CD4-positive, CD25-positive, alpha-beta regulatory T cell (primary cell): ENCODE measurements at regions not wholly inside any gene's neighbourhood (a gene's known extent, or its start where the extent isn't known, plus 50 kb on each side); places are given as distances from the start of the nearest gene placed in this dataset.

Source experiments
- ATAC-seq, 2 donors: fragments of 150-1000 bp; cut with Tn5 transposase; one replicate each; pipeline ENCODE4 v1.10.0; 2021; ENCODE audit warnings: low read depth in 2 of 2, moderate number of reproducible peaks in 2 of 2, moderate library complexity in 1 of 2
- DNase-seq, 3 donors: peaks; one replicate each; pipeline versions ENCODE4 v3.0.0 to v3.0.0-alpha.2; 2012 to 2022; ENCODE audit warnings: mixed read lengths in 1 of 3
- H3K27ac ChIP-seq: one replicate; pipeline ENCODE4 v1.7.0; 2013; ENCODE audit warnings: mild to moderate bottlenecking, low read length; ENCODE audit not compliant: insufficient read depth, poor library complexity, severe bottlenecking
- H3K27me3 ChIP-seq: one replicate; pipeline ENCODE4 v1.7.0; 2013; ENCODE audit warnings: low read length; ENCODE audit not compliant: control insufficient read depth, insufficient read depth
- H3K36me3 ChIP-seq: one replicate; pipeline ENCODE4 v1.7.0; 2013; ENCODE audit warnings: mild to moderate bottlenecking, low read length, moderate library complexity; ENCODE audit not compliant: control insufficient read depth, insufficient read depth
- H3K4me1 ChIP-seq: 2 replicates; pipeline ENCODE4 v1.7.0; 2013; ENCODE audit warnings: mild to moderate bottlenecking, low read length; ENCODE audit not compliant: insufficient read depth, control insufficient read depth, poor library complexity, severe bottlenecking
- H3K4me3 ChIP-seq: one replicate; pipeline ENCODE4 v1.7.0; 2013; ENCODE audit warnings: low read depth, mild to moderate bottlenecking, low read length, moderate library complexity
- H3K9me3 ChIP-seq, 2 experiments: 1 replicate in 1 of 2; 2 replicates in 1 of 2; pipeline ENCODE4 v1.7.0; 2013; ENCODE audit warnings: low read length in 2 of 2, mild to moderate bottlenecking in 1 of 2, moderate library complexity in 1 of 2; ENCODE audit not compliant: control insufficient read depth in 2 of 2
- H3K27ac Mint-ChIP-seq, 3 donors: one replicate each; pipeline ENCODE4 v1.8.0; 2020 to 2022; ENCODE audit warnings: mild to moderate bottlenecking in 3 of 3, mixed read lengths in 3 of 3, moderate library complexity in 2 of 3
- H3K27me3 Mint-ChIP-seq: one replicate; pipeline ENCODE4 v1.8.0; 2022; ENCODE audit warnings: mild to moderate bottlenecking, mixed read lengths
- H3K36me3 Mint-ChIP-seq: one replicate; pipeline ENCODE4 v1.8.0; 2020; ENCODE audit warnings: mixed read lengths
- H3K4me1 Mint-ChIP-seq, 4 donors: one replicate each; pipeline ENCODE4 v1.8.0; 2020 to 2022; ENCODE audit warnings: mixed read lengths in 4 of 4, mild to moderate bottlenecking in 1 of 4
- H3K4me3 Mint-ChIP-seq, 4 donors: one replicate each; pipeline ENCODE4 v1.8.0; 2020 to 2022; ENCODE audit warnings: mild to moderate bottlenecking in 4 of 4, mixed read lengths in 4 of 4, moderate library complexity in 3 of 4
- H3K9me3 Mint-ChIP-seq, 7 donors: one replicate each; pipeline ENCODE4 v1.8.0; 2020 to 2022; ENCODE audit warnings: mixed read lengths in 7 of 7, mild to moderate bottlenecking in 3 of 7, moderate library complexity in 2 of 7

GRCh38 chrX:121851033-121851432 lies 803.6 kb downstream of the GLUD2 start:
- no peaks in the 10 kb centered on the region for H3K36me3 Mint-ChIP-seq
- no peaks in the 10 kb centered on the region for H3K36me3 ChIP-seq
- peaks cover 0 to 8% (median 2%) of the 10 kb centered on the region in 7 donors for H3K9me3 Mint-ChIP-seq
- no peak overlapping the region for H3K27ac Mint-ChIP-seq
- no peaks in the 10 kb centered on the region for H3K4me1 Mint-ChIP-seq
- no peaks in the 10 kb centered on the region for H3K4me1 ChIP-seq
- no peaks in the 10 kb centered on the region for H3K27me3 ChIP-seq
- no peaks in the 10 kb centered on the region for H3K27me3 Mint-ChIP-seq
- no peaks in the 10 kb centered on the region for H3K9me3 ChIP-seq
- no peak for DNase-seq
- H3K4me3 Mint-ChIP-seq = no peak overlapping the region
- no peak for ATAC-seq
- no peak overlapping the region for H3K27ac ChIP-seq
- H3K4me3 ChIP-seq = no peak overlapping the region

GRCh38 chrX:121853762-121854613 lies 806.6 kb downstream of the GLUD2 start:
- no peaks in the 10 kb centered on the region for H3K36me3 ChIP-seq
- ATAC-seq = no peak
- no peaks in the 10 kb centered on the region for H3K27me3 ChIP-seq
- no peak for DNase-seq
- no peaks in the 10 kb centered on the region for H3K4me1 Mint-ChIP-seq
- no peak overlapping the region for H3K4me3 ChIP-seq
- H3K27ac Mint-ChIP-seq = no peak overlapping the region
- H3K9me3 Mint-ChIP-seq = peaks cover 0 to 2% (median 0%) of the 10 kb centered on the region in 7 donors
- no peaks in the 10 kb centered on the region for H3K27me3 Mint-ChIP-seq
- H3K4me3 Mint-ChIP-seq = no peak overlapping the region
- H3K9me3 ChIP-seq = no peaks in the 10 kb centered on the region
- H3K27ac ChIP-seq = no peak overlapping the region
- no peaks in the 10 kb centered on the region for H3K4me1 ChIP-seq
- H3K36me3 Mint-ChIP-seq = no peaks in the 10 kb centered on the region

GRCh38 chrX:121854614-121854911 lies 807.2 kb downstream of the GLUD2 start:
- Mint-ChIP-seq H3K4me1 (no peaks in the 10 kb centered on the region), H3K9me3 (peaks cover 0 to 2% (median 0%) of the 10 kb centered on the region in 7 donors), H3K36me3 (no peaks in the 10 kb centered on the region), H3K27me3 (no peaks in the 10 kb centered on the region), H3K4me3 (no peak overlapping the region), H3K27ac (no peak overlapping the region)
- no peak overlapping the region for H3K27ac ChIP-seq
- no peaks in the 10 kb centered on the region for H3K27me3 ChIP-seq
- ATAC-seq = no peak
- no peaks in the 10 kb centered on the region for H3K4me1 ChIP-seq
- H3K36me3 ChIP-seq = no peaks in the 10 kb centered on the region
- H3K4me3 ChIP-seq = no peak overlapping the region
- DNase-seq = no peak
- H3K9me3 ChIP-seq = no peaks in the 10 kb centered on the region

- peaks cover 0 to 5% (median 2%) of the 10 kb centered on the region in 7 donors for H3K9me3 Mint-ChIP-seq
- no peaks in the 10 kb centered on the region for H3K36me3 ChIP-seq
- H3K27ac ChIP-seq = no peak overlapping the region
- no peaks in the 10 kb centered on the region for H3K9me3 ChIP-seq
- no peaks in the 10 kb centered on the region for H3K27me3 ChIP-seq
- H3K4me3 Mint-ChIP-seq = no peak overlapping the region
- ATAC-seq = no peak
- DNase-seq = no peak
- no peaks in the 10 kb centered on the region for H3K4me1 ChIP-seq
- H3K27ac Mint-ChIP-seq = no peak overlapping the region
- H3K4me1 Mint-ChIP-seq = no peaks in the 10 kb centered on the region
- no peaks in the 10 kb centered on the region for H3K27me3 Mint-ChIP-seq
- H3K4me3 ChIP-seq = no peak overlapping the region
- H3K36me3 Mint-ChIP-seq = no peaks in the 10 kb centered on the region
Measured at GRCh38 chrX:121858867-121859647, 811.6 kb downstream of the GLUD2 start.

GRCh38 chrX:121863976-121864375 lies 816.6 kb downstream of the GLUD2 start:
- Mint-ChIP-seq H3K27ac (no peak overlapping the region), H3K27me3 (no peaks in the 10 kb centered on the region)
- no peak overlapping the region for H3K27ac ChIP-seq

GRCh38 chrX:121864561-121864960 lies 817.2 kb downstream of the GLUD2 start:
- H3K9me3 ChIP-seq = no peaks in the 10 kb centered on the region
- ATAC-seq (no peak), DNase-seq (no peak)
- no peaks in the 10 kb centered on the region for H3K36me3 ChIP-seq
- H3K27ac Mint-ChIP-seq = no peak overlapping the region
- H3K4me3 ChIP-seq = no peak overlapping the region
- H3K27me3 ChIP-seq = no peaks in the 10 kb centered on the region
- no peaks in the 10 kb centered on the region for H3K36me3 Mint-ChIP-seq
- H3K4me1 ChIP-seq = no peaks in the 10 kb centered on the region
- H3K4me1 Mint-ChIP-seq = no peaks in the 10 kb centered on the region
- H3K9me3 Mint-ChIP-seq = peaks cover 0 to 9% (median 2%) of the 10 kb centered on the region in 7 donors
- H3K27me3 Mint-ChIP-seq = no peaks in the 10 kb centered on the region
- no peak overlapping the region for H3K4me3 Mint-ChIP-seq
- no peak overlapping the region for H3K27ac ChIP-seq

More at GRCh38 chrX:121863976-121864375, 816.6 kb downstream of the GLUD2 start:
- H3K36me3 ChIP-seq = no peaks in the 10 kb centered on the region
- no peaks in the 10 kb centered on the region for H3K4me1 Mint-ChIP-seq
- H3K27me3 ChIP-seq = no peaks in the 10 kb centered on the region
- H3K4me3 ChIP-seq = no peak overlapping the region
- H3K4me3 Mint-ChIP-seq = no peak overlapping the region
- H3K36me3 Mint-ChIP-seq = no peaks in the 10 kb centered on the region
- H3K4me1 ChIP-seq = no peaks in the 10 kb centered on the region
- ATAC-seq = no peak
- no peaks in the 10 kb centered on the region for H3K9me3 ChIP-seq
- peaks cover 0 to 9% (median 2%) of the 10 kb centered on the region in 7 donors for H3K9me3 Mint-ChIP-seq
- DNase-seq = no peak

- no peaks in the 10 kb centered on the region for H3K36me3 ChIP-seq
- Mint-ChIP-seq H3K4me3 (no peak overlapping the region), H3K27ac (no peak overlapping the region), H3K9me3 (peaks cover 0 to 7% (median 0%) of the 10 kb centered on the region in 7 donors), H3K4me1 (no peaks in the 10 kb centered on the region), H3K36me3 (no peaks in the 10 kb centered on the region), H3K27me3 (no peaks in the 10 kb centered on the region)
- DNase-seq (no peak), ATAC-seq (no peak)
- H3K27me3 ChIP-seq = no peaks in the 10 kb centered on the region
- no peak overlapping the region for H3K27ac ChIP-seq
- no peak overlapping the region for H3K4me3 ChIP-seq
- H3K4me1 ChIP-seq = no peaks in the 10 kb centered on the region
- H3K9me3 ChIP-seq = no peaks in the 10 kb centered on the region
Measured at GRCh38 chrX:121869876-121870477, 822.6 kb downstream of the GLUD2 start.
